Esophagus muscularis mucosa (tissue), 4 donors: ENCODE measurements at regions not wholly inside any gene's neighbourhood (a gene's known extent, or its start where the extent isn't known, plus 50 kb on each side); places are given as distances from the start of the nearest gene placed in this dataset.
A peak's percentile ranks its signal among the peaks of the same experiment; 100 is the strongest.

Experiments
- DNase-seq: peaks from one replicate; pipeline ENCODE4 v3.0.0-alpha.2; 2017; ENCODE audit errors: extremely low spot score
- H3K27ac ChIP-seq, 4 donors: fragments of 200-600 bp; sonication (generic); replicated peaks in 1 of 4; 1 replicate in 3 of 4; 2 replicates in 1 of 4; pipeline ENCODE4 v1.5.1; 2016 to 2019; ENCODE audit warnings: mild to moderate bottlenecking in 1 of 4
- H3K27me3 ChIP-seq, 4 donors: fragments of 200-600 bp; sonication (generic); one replicate each; pipeline versions ENCODE4 v1.5.1 to v1.6.0; 2016 to 2019
- H3K36me3 ChIP-seq, 4 donors: fragments of 200-600 bp; sonication (generic); one replicate each; pipeline ENCODE4 v1.5.1; 2016 to 2019
- H3K4me1 ChIP-seq, 4 donors: fragments of 200-600 bp; sonication (generic); one replicate each; pipeline ENCODE4 v1.5.1; 2016 to 2019
- H3K4me3 ChIP-seq, 4 donors: fragments of 200-600 bp; sonication (generic); 1 replicate in 2 of 4; 2 replicates in 2 of 4; pipeline ENCODE4 v1.5.1; 2016 to 2019; ENCODE audit warnings: mild to moderate bottlenecking in 4 of 4, moderate library complexity in 1 of 4
- H3K9me3 ChIP-seq, 4 donors: fragments of 200-600 bp; sonication (generic); 1 replicate in 3 of 4; 2 replicates in 1 of 4; pipeline ENCODE4 v1.5.1; 2016 to 2019
- CTCF ChIP-seq, 3 experiments: fragments of 200-600 bp in 2 of 3; fragments of 450-650 bp in 1 of 3; sonication (generic) in 2 of 3; IDR thresholded peaks; one replicate each; pipeline ENCODE4 v1.5.1; 2017 to 2019; ENCODE audit warnings: antibody characterized with exemption in 3 of 3, mild to moderate bottlenecking in 2 of 3, moderate library complexity in 1 of 3
- EP300 ChIP-seq: sonication (generic); formaldehyde crosslinking; IDR thresholded peaks from one replicate; pipeline ENCODE4 v1.6.1; 2017; ENCODE audit warnings: antibody characterized with exemption
- POLR2A ChIP-seq: fragments of 450-650 bp; IDR thresholded peaks from one replicate; pipeline ENCODE4 v1.6.1; 2017; ENCODE audit warnings: antibody characterized with exemption, moderate library complexity, mild to moderate bottlenecking, low read depth
- POLR2AphosphoS5 ChIP-seq, 2 donors: sonication (generic); formaldehyde crosslinking; IDR thresholded peaks; one replicate each; pipeline ENCODE4 v1.6.1; 2017; ENCODE audit warnings: antibody characterized with exemption in 2 of 2
- WGBS: methylation state at CpG from one replicate; pipeline ENCODE4 v1.1.5; 2018; 5-methylcytosine and 5-hydroxymethylcytosine counted together
- intact Hi-C: fragments of 100-400 bp; cut with DNase I; formaldehyde crosslinking; loops from one replicate; pipeline ENCODE4 v1.15.1; 2023

GRCh38 chr13:97658556-97658955 lies 224.6 kb downstream of the RAP2A start:
- Histone ChIP-seq H3K9me3 (no peaks in the 10 kb centered on the region), H3K4me1 (peaks cover 4 to 11% (median 9%) of the 10 kb centered on the region in 4 donors), H3K27ac (no peak overlapping the region), H3K27me3 (no peaks in the 10 kb centered on the region), H3K36me3 (no peaks in the 10 kb centered on the region), H3K4me3 (no peak overlapping the region)
- DNase-seq, result no peak
- no peak for TF ChIP-seq EP300
- no peak for TF ChIP-seq POLR2A
- intact Hi-C loops, result no loop called here

GRCh38 chr13:97659602-97660001 lies 225.6 kb downstream of the RAP2A start:
- intact Hi-C loops, result no loop called here
- no peak overlapping the region for H3K27ac ChIP-seq

GRCh38 chr13:97660594-97661260 lies 226.8 kb downstream of the RAP2A start:
- TF ChIP-seq CTCF (IDR thresholded peaks at IDR 0.05) (no peak), POLR2AphosphoS5 (IDR thresholded peaks at IDR 0.05) (peak in 1 of 2 donors; percentile 9), EP300 (no peak), POLR2A (no peak)
- WGBS, result 29% methylated on average over 11 of the region's 11 CpGs
- intact Hi-C loops, result no loop called here
- Histone ChIP-seq H3K9me3 (no peaks in the 10 kb centered on the region), H3K36me3 (no peaks in the 10 kb centered on the region), H3K27ac (no peak overlapping the region), H3K4me1 (peaks cover 4 to 11% (median 9%) of the 10 kb centered on the region in 4 donors), H3K4me3 (no peak overlapping the region), H3K27me3 (no peaks in the 10 kb centered on the region)
- DNase-seq, result no peak

More at GRCh38 chr13:97659602-97660001, 225.6 kb downstream of the RAP2A start:
- Histone ChIP-seq H3K4me3 (no peak overlapping the region), H3K36me3 (no peaks in the 10 kb centered on the region), H3K4me1 (peaks cover 4 to 11% (median 9%) of the 10 kb centered on the region in 4 donors), H3K9me3 (no peaks in the 10 kb centered on the region), H3K27me3 (no peaks in the 10 kb centered on the region)
- WGBS, result 52% methylated on average over 4 of the region's 4 CpGs
- no peak for DNase-seq
- TF ChIP-seq POLR2AphosphoS5 (IDR thresholded peaks at IDR 0.05) (no peak), EP300 (no peak), POLR2A (no peak), CTCF (IDR thresholded peaks at IDR 0.05) (peak in 1 of 3 experiments; percentile 12)

GRCh38 chr13:97686594-97686993 lies 252.6 kb downstream of the RAP2A start:
- no peak overlapping the region for H3K27ac ChIP-seq
- H3K36me3 ChIP-seq, result no peaks in the 10 kb centered on the region
- intact Hi-C loops, result no loop called here
- no peak overlapping the region for H3K4me3 ChIP-seq
- H3K27me3 ChIP-seq, result no peaks in the 10 kb centered on the region
- H3K9me3 ChIP-seq, result peaks cover 0 to 5% (median 0%) of the 10 kb centered on the region in 4 donors
- WGBS, result 78% methylated on average over 6 of the region's 6 CpGs
- no peak for DNase-seq
- no peaks in the 10 kb centered on the region for H3K4me1 ChIP-seq
- TF ChIP-seq EP300 (no peak), POLR2A (no peak), POLR2AphosphoS5 (IDR thresholded peaks at IDR 0.05) (no peak), CTCF (IDR thresholded peaks at IDR 0.05) (no peak)

- H3K27ac ChIP-seq, result no peak overlapping the region
- H3K9me3 ChIP-seq, result peaks cover 0 to 11% (median 2%) of the 10 kb centered on the region in 4 donors
- intact Hi-C loops, result no loop called here
- TF ChIP-seq EP300, result no peak
- no peak for TF ChIP-seq POLR2A
- no peak for TF ChIP-seq CTCF (IDR thresholded peaks at IDR 0.05)
- no peak for TF ChIP-seq POLR2AphosphoS5 (IDR thresholded peaks at IDR 0.05)
- 82% methylated on average over 2 of the region's 2 CpGs for WGBS
- H3K36me3 ChIP-seq, result no peaks in the 10 kb centered on the region
- no peaks in the 10 kb centered on the region for H3K27me3 ChIP-seq
- no peak for DNase-seq
- no peak overlapping the region for H3K4me3 ChIP-seq
- H3K4me1 ChIP-seq, result no peaks in the 10 kb centered on the region
Measured at GRCh38 chr13:97692628-97693027, 258.7 kb downstream of the RAP2A start.
